HUES48 (cell line): ENCODE measurements at regions not wholly inside any gene's neighbourhood (a gene's known extent, or its start where the extent isn't known, plus 50 kb on each side); places are given as distances from the start of the nearest gene placed in this dataset.
"Not testable (repeated sequence)": the region's sequence is repeated elsewhere in the genome, so short reads cannot be mapped to it uniquely, and the experiment has no call there.

Experiments
- H3K27ac ChIP-seq: one replicate; pipeline ENCODE4 v1.7.0; 2013; ENCODE audit warnings: low read depth, low read length, inconsistent platforms
- H3K27me3 ChIP-seq: 2 replicates; pipeline ENCODE4 v1.6.1; 2013; ENCODE audit warnings: mild to moderate bottlenecking, low read length; ENCODE audit not compliant: control insufficient read depth, insufficient read depth
- H3K36me3 ChIP-seq: 2 replicates; pipeline ENCODE4 v1.6.1; 2013; ENCODE audit warnings: low read length; ENCODE audit not compliant: control insufficient read depth, insufficient read depth
- H3K4me1 ChIP-seq: 2 replicates; pipeline ENCODE4 v1.6.1; 2013; ENCODE audit warnings: mild to moderate bottlenecking, low read length; ENCODE audit not compliant: control insufficient read depth, insufficient read depth
- H3K4me3 ChIP-seq: 2 replicates; pipeline ENCODE4 v1.5.1; 2013; ENCODE audit warnings: mild to moderate bottlenecking, low read depth, low read length
- H3K9ac ChIP-seq: 2 replicates; pipeline ENCODE4 v1.6.1; 2013; ENCODE audit warnings: mild to moderate bottlenecking, low read depth, low read length, moderate library complexity
- H3K9me3 ChIP-seq: 2 replicates; pipeline ENCODE4 v1.6.1; 2013; ENCODE audit warnings: low read length; ENCODE audit not compliant: control insufficient read depth, insufficient read depth

DNA sequence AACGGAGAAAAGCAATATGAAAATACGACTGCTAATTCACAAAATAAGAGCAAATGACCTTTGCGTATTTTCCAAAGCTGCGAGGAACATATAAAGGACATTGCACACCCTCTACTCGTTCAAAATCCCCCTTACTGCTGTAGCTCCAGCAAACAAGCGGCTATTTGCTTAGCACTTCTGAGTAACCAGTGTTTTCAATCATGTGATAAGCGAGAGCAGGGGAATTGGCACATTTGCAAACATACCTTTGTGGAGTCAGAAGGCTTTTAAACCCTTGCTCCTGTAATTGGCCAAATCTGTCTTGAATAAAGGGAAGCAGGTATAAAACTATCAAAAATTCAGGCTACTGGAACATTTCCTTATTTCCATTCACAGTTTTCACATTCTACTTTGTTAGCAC lies 610.2 kb downstream of the UBE2NL start:
- H3K36me3 ChIP-seq: no peaks in the 10 kb centered on the region
- H3K9me3 ChIP-seq: peaks cover 25% of the 10 kb centered on the region
- H3K4me3 ChIP-seq: no peak overlapping the region
- H3K4me1 ChIP-seq: no peaks in the 10 kb centered on the region
- H3K9ac ChIP-seq: no peak overlapping the region
- no peaks in the 10 kb centered on the region for H3K27me3 ChIP-seq
- H3K27ac ChIP-seq: no peak overlapping the region

DNA sequence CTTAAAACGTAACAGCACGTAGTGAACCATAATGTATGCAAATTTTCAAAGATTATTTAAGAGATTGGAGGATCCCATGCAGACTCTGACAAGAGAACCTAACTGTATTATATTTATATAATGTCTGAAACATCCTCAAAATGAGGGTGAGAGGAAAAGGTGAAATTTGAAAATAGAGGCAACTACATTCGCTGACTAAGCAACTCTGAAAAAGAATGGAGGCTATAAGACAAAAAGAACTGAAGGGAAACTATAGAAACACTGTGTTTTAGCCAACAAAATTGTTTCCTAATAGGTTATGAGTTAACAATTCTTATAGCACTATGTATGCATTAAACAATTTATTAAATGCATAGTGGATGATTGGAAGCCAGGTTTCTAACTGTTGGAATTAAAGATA lies 648.0 kb downstream of the UBE2NL start:
- Histone ChIP-seq H3K4me1 (no peaks in the 10 kb centered on the region), H3K9ac (no peak overlapping the region), H3K4me3 (no peak overlapping the region), H3K36me3 (no peaks in the 10 kb centered on the region), H3K27ac (no peak overlapping the region), H3K9me3 (peaks cover 27% of the 10 kb centered on the region), H3K27me3 (no peaks in the 10 kb centered on the region)

DNA sequence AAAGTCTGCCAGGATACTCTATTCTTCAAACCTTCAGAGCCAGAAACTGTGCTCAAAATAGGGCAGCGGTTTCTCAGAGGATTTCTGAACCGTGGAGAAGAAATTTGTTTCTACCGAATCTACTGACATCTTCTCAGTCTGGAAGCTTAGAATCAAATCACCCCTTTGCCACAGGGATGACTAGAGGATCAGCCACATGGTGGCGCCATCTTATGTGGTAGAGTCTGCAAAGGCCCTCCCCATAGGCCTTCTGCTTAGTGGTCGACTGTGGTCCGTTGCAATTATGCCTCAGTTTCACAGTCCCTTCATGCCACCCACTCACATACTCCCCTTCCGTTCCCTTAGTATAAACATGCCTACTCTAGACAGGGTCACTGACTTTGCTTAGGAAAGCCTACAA lies 680.7 kb upstream of the SPANXN1 start:
- H3K36me3 ChIP-seq: no peaks in the 10 kb centered on the region
- H3K27ac ChIP-seq: no peak overlapping the region
- H3K4me3 ChIP-seq: no peak overlapping the region
- H3K9me3 ChIP-seq: peaks cover 30% of the 10 kb centered on the region
- H3K4me1 ChIP-seq: no peaks in the 10 kb centered on the region
- no peaks in the 10 kb centered on the region for H3K27me3 ChIP-seq
- no peak overlapping the region for H3K9ac ChIP-seq

DNA sequence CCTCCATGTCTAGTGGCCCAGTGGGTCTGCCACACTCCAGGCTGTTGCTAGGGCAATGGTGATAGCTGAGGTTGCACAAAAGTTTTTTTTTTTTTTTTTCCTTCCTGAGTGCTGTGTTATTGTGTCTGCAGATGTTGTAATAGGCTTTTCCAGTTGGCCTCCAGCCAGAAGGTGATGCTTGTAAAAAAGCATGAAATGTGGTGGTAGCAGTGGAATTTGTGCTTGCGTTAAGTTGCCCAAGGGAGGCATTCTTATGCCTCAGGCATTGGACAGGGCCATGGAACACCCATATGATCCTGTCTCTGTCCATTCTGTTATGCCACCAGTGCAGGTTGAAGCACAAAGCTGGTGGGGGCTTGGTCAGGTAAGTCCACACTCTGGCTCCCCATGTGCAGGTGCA lies 660.5 kb upstream of the SPANXN1 start:
- H3K36me3 ChIP-seq: no peaks in the 10 kb centered on the region
- no peak overlapping the region for H3K27ac ChIP-seq
- no peaks in the 10 kb centered on the region for H3K27me3 ChIP-seq
- H3K9me3 ChIP-seq: peaks cover 46% of the 10 kb centered on the region
- H3K4me3 ChIP-seq: no peak overlapping the region
- H3K4me1 ChIP-seq: no peaks in the 10 kb centered on the region
- H3K9ac ChIP-seq: no peak overlapping the region

DNA sequence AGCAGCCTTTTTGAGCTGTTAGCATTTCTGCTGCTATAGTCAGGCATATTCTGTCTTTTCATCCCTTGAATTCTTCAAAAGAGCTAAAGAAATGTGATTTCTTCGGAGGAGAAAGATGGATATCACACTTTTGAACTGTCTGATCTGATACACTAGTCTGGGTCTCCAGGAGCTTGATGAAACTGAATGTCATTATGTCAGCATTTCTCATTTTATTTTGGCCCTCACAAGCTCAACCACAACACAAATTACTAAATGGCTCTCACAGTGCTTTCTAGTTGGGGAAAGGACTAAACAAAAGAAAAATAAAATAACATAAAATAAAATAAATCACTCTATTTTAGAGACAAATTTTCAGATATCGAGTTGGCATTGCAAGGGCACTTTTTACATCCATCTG lies 655.3 kb upstream of the SPANXN1 start:
- H3K36me3 ChIP-seq: no peaks in the 10 kb centered on the region
- peaks cover 21% of the 10 kb centered on the region; the same call in 1 of the 2 replicates for H3K9me3 ChIP-seq
- no peak overlapping the region for H3K9ac ChIP-seq
- H3K4me1 ChIP-seq: no peaks in the 10 kb centered on the region
- no peak overlapping the region for H3K4me3 ChIP-seq
- H3K27me3 ChIP-seq: no peaks in the 10 kb centered on the region
- H3K27ac ChIP-seq: no peak overlapping the region

DNA sequence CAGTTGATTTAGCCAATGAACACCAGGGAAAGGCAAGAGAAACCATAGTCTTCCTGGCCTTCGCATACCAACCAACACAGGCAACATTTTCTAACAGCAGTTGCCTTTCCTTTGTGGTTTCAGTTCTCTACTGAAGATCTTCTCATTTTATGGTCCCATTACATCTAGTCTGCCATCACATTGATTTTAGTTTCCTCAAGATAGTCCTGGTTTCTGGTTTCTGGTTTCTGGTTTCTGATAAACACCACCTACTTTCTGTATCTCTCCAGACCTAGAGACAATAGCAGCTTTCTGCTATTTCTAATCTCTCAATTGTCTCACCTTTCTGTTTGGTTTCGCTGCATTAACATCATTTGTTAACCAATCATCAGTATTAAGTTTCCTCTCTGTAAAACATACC lies 646.3 kb upstream of the SPANXN1 start:
- no peak overlapping the region for H3K27ac ChIP-seq
- H3K9me3 ChIP-seq: peaks cover 37% of the 10 kb centered on the region
- no peaks in the 10 kb centered on the region for H3K4me1 ChIP-seq
- no peaks in the 10 kb centered on the region for H3K36me3 ChIP-seq
- H3K9ac ChIP-seq: no peak overlapping the region
- no peaks in the 10 kb centered on the region for H3K27me3 ChIP-seq
- H3K4me3 ChIP-seq: no peak overlapping the region

DNA sequence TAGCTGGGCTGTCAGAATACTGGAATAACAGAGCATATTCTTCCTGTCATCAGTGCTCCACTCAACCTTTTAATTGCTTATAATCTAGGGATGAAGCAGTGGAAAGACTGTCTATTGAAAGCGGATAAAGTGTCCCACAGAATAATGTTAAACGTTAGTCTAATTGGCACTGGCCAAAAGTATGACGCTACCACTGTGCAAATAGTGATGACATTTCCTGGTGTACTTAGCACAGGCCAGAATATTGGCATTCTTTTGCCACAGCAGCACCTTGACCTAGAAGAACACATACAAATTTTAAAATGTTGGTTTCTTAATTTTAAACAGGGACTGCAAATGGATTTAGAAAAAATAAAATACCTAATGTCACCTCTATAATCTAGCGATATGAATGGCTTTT lies 635.2 kb upstream of the SPANXN1 start:
- Histone ChIP-seq H3K27ac (no peak overlapping the region), H3K4me1 (no peaks in the 10 kb centered on the region), H3K9me3 (peaks cover 26% of the 10 kb centered on the region), H3K4me3 (no peak overlapping the region), H3K27me3 (no peaks in the 10 kb centered on the region), H3K9ac (no peak overlapping the region), H3K36me3 (no peaks in the 10 kb centered on the region)

DNA sequence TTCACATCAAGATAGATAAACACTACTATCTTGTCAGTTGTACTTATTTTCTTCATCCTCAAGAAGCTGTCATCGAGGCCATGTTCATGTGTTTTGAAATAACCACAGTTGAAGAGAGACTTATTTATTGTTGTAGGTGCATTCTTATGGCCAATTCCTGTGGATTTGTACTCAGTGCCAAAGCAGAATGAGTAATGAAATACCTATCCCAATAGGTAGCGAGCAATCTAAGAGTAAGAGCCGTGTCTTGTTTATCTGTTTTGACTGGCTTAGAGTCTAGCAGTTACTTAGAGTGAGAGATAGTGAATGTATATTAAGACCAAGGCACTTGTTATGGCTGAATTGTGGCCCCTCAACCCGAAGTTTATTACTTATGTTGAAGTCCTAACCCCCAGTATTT lies 631.0 kb upstream of the SPANXN1 start:
- Histone ChIP-seq H3K4me1 (no peaks in the 10 kb centered on the region), H3K27me3 (no peaks in the 10 kb centered on the region), H3K9me3 (peaks cover 15% of the 10 kb centered on the region), H3K4me3 (no peak overlapping the region), H3K9ac (no peak overlapping the region), H3K36me3 (no peaks in the 10 kb centered on the region), H3K27ac (no peak overlapping the region)

DNA sequence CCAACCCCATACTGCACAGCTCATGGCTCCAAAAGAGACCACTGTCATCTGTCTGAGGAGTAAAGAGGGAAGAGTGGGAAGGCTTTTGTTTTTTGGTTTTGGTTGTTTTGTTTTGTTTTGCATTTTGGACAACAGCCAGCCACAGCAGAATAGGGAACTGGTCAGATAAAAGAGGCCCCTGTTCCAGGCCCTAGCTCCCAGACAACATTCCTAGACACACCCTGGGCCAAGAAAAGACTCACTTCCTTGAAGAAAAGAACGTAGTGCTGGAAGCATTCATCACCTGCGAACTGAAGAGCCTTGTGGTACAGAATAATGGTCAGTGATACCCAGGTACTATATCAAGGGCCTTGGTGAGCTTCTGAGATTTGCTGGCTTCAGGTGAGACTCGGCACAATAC lies 619.4 kb upstream of the SPANXN1 start:
- Histone ChIP-seq H3K4me1 (peaks cover 10% of the 10 kb centered on the region; the same call in 1 of the 2 replicates), H3K27me3 (no peaks in the 10 kb centered on the region), H3K27ac (no peak overlapping the region), H3K36me3 (no peaks in the 10 kb centered on the region), H3K9ac (no peak overlapping the region), H3K9me3 (peaks cover 20% of the 10 kb centered on the region), H3K4me3 (no peak overlapping the region)

DNA sequence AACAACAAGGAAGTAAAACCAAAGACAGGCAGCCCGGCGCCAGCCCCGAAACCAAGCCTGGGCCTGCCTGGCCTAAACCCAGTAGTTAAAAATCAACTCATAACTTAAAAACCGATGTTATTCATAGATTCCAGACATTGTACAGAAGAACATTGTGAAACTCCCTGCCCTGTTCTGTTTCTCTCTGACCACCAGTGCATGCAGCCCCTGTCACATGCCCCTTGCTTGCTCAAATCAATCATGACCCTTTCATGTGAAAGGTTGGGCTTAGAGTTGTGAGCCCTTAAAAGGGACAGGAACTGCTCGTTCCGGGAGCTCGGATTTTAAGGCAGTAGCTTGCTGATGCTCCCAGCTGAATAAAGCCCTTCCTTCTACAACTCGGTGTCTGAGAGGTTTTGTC lies 612.9 kb upstream of the SPANXN1 start:
- H3K27ac ChIP-seq, H3K27me3 ChIP-seq, H3K4me1 ChIP-seq, H3K36me3 ChIP-seq, H3K9ac ChIP-seq, H3K4me3 ChIP-seq: not testable (repeated sequence)
- H3K9me3 ChIP-seq: peaks cover 18% of the 10 kb centered on the region; the same call in 1 of the 2 replicates

DNA sequence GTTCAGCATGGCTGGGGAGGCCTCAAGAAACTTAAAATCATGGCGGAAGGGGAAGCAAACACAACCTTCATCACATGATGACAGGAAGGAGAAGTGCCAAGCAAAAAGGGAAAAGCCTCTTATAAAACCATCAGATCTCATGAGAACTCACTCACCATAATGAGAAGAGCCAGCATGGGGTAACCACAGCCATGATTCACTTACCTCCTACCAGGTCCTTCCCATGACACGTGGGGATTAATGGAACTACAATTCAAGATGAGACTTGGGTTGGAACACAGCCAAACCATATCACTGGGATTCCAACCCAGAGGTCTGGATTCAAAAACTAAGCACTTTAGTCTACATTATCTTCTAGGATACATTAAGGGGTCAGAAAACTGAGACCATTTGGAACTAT lies 609.6 kb upstream of the SPANXN1 start:
- no peak overlapping the region for H3K9ac ChIP-seq
- no peaks in the 10 kb centered on the region for H3K4me1 ChIP-seq
- peaks cover 16% of the 10 kb centered on the region; the same call in 1 of the 2 replicates for H3K9me3 ChIP-seq
- H3K27me3 ChIP-seq: no peaks in the 10 kb centered on the region
- H3K36me3 ChIP-seq: no peaks in the 10 kb centered on the region
- no peak overlapping the region for H3K4me3 ChIP-seq
- H3K27ac ChIP-seq: no peak overlapping the region

DNA sequence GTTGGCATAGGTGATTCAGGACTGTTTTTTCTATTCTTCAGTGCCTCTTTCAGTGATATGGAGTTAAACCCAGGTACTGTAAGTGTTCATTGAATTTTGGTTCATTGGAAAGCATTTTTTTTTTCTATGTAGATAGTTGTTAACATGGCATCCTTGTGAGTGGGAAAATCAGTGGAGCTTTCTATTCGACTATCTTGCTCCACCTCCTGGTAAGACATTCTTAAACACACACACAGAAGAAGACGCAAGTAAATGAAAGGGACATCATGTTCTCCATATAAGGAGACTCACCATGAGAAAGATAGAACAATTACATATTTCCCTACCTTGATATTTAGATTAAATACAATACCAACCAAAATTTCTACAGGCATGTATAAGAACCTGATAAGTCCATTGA lies 598.5 kb upstream of the SPANXN1 start:
- no peaks in the 10 kb centered on the region for H3K36me3 ChIP-seq
- no peak overlapping the region for H3K9ac ChIP-seq
- H3K27me3 ChIP-seq: no peaks in the 10 kb centered on the region
- H3K27ac ChIP-seq: no peak overlapping the region
- no peak overlapping the region for H3K4me3 ChIP-seq
- no peaks in the 10 kb centered on the region for H3K4me1 ChIP-seq
- peaks cover 37% of the 10 kb centered on the region for H3K9me3 ChIP-seq
